ENCODE measurements at regions not wholly inside any gene's neighbourhood (a gene's known extent, or its start where the extent isn't known, plus 50 kb on each side); places are given as distances from the start of the nearest gene placed in this dataset.

- TF ChIP-seq CTCF (conservative IDR thresholded peaks at IDR 0.05 in 1 of 2, IDR thresholded peaks at IDR 0.05 in 1 of 2; ENCODE audit: extremely low read depth in 1 of 2, insufficient read depth in 1 of 2, low read depth in 1 of 2, low read length in 2 of 2) (no peak), EZH2 (IDR thresholded peaks at IDR 0.05; ENCODE audit: borderline replicate concordance, low read length) (no peak)
These were observed 135.1 kb downstream of the SLC41A2 start for GRCh38 chr12:104822941-104823340.

Data from mammary epithelial cell (primary cell).